Bronchial epithelial cell (primary cell): ENCODE measurements at regions not wholly inside any gene's neighbourhood (a gene's known extent, or its start where the extent isn't known, plus 50 kb on each side); places are given as distances from the start of the nearest gene placed in this dataset.

Source experiments
- DNase-seq: peaks from one replicate; pipeline ENCODE4 v3.0.0-alpha.2; 2010; ENCODE audit warnings: low read depth
- FAIRE-seq: peaks from 2 replicates; lab custom pipeline; 2011; peaks lifted over from hg19 to GRCh38; lab: Jason Lieb, UNC
- H3K27me3 ChIP-seq: 2 replicates; pipeline ENCODE4 v1.5.1; 2011; ENCODE audit warnings: low read length; ENCODE audit not compliant: control insufficient read depth, insufficient read depth
- H3K36me3 ChIP-seq: 2 replicates; pipeline ENCODE4 v1.5.1; 2011; ENCODE audit warnings: low read length; ENCODE audit not compliant: control insufficient read depth, insufficient read depth
- H3K4me3 ChIP-seq: 2 replicates; pipeline ENCODE4 v1.5.1; 2011; ENCODE audit warnings: mild to moderate bottlenecking, low read depth, low read length, control low read depth
- TF ChIP-seq, protein P1 (sequence below): IDR thresholded peaks from 2 replicates; pipeline ENCODE4 v1.5.1; 2011; ENCODE audit warnings: mild to moderate bottlenecking, moderate library complexity, low read length, control low read depth, inconsistent platforms; ENCODE audit not compliant: insufficient read depth, severe bottlenecking

DNA sequence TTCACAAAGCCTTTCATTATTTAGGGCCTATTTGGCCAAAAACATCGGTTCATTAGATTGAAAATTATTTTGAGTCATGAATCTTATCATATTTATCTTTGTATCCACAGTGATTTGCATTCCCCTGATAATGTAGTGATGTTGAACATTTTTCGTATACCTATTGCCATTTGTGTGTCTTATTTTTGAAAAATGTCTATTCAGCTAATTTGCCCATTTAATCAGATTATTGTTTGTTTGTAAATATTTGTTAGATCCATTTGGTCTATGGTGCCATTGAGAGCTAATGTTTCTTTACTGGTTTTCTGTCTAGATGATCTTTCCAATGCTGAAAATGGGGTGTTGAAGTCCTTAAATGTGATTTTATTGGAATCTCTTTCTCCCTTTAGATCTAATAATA is 439.2 kb upstream of the TYRP1 start:
- no peak overlapping the region for H3K4me3 ChIP-seq
- TF ChIP-seq, protein P1, sequence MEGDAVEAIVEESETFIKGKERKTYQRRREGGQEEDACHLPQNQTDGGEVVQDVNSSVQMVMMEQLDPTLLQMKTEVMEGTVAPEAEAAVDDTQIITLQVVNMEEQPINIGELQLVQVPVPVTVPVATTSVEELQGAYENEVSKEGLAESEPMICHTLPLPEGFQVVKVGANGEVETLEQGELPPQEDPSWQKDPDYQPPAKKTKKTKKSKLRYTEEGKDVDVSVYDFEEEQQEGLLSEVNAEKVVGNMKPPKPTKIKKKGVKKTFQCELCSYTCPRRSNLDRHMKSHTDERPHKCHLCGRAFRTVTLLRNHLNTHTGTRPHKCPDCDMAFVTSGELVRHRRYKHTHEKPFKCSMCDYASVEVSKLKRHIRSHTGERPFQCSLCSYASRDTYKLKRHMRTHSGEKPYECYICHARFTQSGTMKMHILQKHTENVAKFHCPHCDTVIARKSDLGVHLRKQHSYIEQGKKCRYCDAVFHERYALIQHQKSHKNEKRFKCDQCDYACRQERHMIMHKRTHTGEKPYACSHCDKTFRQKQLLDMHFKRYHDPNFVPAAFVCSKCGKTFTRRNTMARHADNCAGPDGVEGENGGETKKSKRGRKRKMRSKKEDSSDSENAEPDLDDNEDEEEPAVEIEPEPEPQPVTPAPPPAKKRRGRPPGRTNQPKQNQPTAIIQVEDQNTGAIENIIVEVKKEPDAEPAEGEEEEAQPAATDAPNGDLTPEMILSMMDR = no peak
- FAIRE-seq = no peak
- DNase-seq = no peak
- H3K36me3 ChIP-seq = no peaks in the 10 kb centered on the region
- no peaks in the 10 kb centered on the region for H3K27me3 ChIP-seq

DNA sequence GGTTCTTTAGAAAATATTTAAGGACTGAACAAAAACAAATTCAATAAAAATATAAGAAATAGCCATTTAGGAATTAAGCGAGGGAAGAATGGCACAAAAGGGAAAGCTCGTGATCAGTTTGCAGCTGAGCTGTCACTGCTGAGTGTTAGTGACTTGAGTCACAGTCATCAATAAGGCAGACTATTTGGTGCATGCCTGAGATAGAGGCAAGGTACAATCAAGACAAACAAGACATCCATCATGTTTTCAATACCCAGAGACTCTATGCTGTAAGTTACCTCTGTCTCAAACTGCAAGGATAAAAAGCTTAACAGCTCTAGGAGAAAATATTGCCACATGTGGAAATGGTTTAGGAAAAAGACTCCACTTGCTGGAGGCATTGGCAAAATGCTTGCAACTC is 426.4 kb upstream of the TYRP1 start:
- H3K4me3 ChIP-seq = no peak overlapping the region
- no peaks in the 10 kb centered on the region for H3K27me3 ChIP-seq
- TF ChIP-seq, protein P1 = no peak
- DNase-seq = no peak
- H3K36me3 ChIP-seq = no peaks in the 10 kb centered on the region
- no peak for FAIRE-seq

DNA sequence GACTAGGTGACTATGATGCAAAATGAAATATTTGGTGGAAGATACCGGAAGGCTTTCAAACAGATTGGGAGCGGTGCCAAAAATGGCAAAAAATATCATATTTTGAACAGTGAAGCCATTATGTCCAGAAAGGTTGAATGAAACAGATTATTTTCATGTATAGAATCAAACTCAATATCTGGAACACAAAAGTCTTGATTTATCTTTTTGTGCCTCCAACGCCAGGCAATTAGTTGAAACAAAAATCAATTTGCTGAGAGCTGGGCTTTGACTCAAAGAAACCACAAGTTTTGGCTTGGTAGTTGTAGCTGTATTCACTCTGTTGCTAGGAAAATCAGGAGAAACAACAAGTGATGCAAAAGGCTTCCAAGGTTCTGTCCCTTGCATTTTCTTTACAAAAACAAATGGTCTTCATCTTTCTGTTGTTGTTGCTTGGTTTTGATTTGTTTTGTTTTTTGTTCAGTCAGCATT is 421.7 kb upstream of the TYRP1 start:
- no peak for DNase-seq
- Histone ChIP-seq H3K27me3 (no peaks in the 10 kb centered on the region), H3K36me3 (no peaks in the 10 kb centered on the region), H3K4me3 (no peak overlapping the region)
- TF ChIP-seq, protein P1 = no peak
- FAIRE-seq = no peak

- TF ChIP-seq, protein P1 = no peak
- no peaks in the 10 kb centered on the region for H3K27me3 ChIP-seq
- DNase-seq (no peak), FAIRE-seq (no peak)
- H3K4me3 ChIP-seq = no peak overlapping the region
- H3K36me3 ChIP-seq = no peaks in the 10 kb centered on the region
Measured at GRCh38 chr9:12272471-12273120, 420.6 kb upstream of the TYRP1 start.

DNA sequence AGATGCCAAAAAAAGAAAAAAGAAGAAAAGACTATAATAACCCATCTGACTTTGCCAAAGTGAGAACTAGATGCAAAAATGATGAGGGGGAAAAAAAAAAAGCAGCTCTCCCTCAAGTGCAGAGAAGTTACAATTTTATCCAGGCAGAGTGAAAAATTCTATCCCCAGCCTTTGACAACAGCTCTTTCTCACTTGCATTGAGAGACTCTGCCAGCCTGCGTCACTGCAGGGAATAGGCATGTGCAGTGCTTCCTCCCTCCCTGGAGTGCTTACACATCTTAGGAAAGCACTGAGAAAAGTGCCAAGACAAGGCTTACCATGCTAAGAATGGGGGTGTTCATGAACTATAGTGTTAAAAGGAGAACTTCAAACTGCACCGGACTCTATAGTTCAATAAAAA is 418.6 kb upstream of the TYRP1 start:
- H3K27me3 ChIP-seq = no peaks in the 10 kb centered on the region
- DNase-seq = no peak
- H3K4me3 ChIP-seq = no peak overlapping the region
- FAIRE-seq = no peak
- H3K36me3 ChIP-seq = no peaks in the 10 kb centered on the region
- TF ChIP-seq, protein P1 = no peak

DNA sequence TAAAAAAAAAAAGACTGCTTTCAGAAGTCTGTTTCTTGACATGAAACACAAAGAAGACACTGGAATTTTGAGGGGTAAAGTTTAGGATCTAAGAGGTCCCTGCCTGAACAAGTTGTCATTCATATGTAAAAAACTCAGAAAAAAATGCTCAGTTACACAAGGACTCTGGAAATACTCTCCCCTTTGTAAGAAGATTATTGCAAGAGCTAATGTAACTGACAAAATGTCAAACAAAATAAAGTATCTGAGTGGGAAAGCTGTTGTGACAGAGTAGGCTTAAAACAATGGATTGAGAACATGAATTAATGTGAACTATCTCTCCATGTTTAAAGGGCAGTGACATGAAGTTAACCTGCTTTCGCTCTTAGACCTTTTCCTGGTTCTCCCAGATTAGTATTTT is 416.7 kb upstream of the TYRP1 start:
- Histone ChIP-seq H3K27me3 (no peaks in the 10 kb centered on the region), H3K36me3 (no peaks in the 10 kb centered on the region), H3K4me3 (no peak overlapping the region)
- DNase-seq (no peak), FAIRE-seq (no peak)
- TF ChIP-seq, protein P1 = no peak
